HEK293 (cell line): ENCODE measurements at regions not wholly inside any gene's neighbourhood (a gene's known extent, or its start where the extent isn't known, plus 50 kb on each side); places are given as distances from the start of the nearest gene placed in this dataset.

Experiments used
- CTCF ChIA-PET: fragments of 350-600 bp; formaldehyde crosslinking; extraction: SDS; loops from one replicate; lab custom pipeline; 2021; ENCODE audit warnings: antibody characterized with exemption; lab: Yijun Ruan, JAX
- POLR2A ChIA-PET: fragments of 300-600 bp; formaldehyde crosslinking; extraction: SDS; loops from one replicate; lab custom pipeline; 2020; ENCODE audit warnings: antibody characterized with exemption, inconsistent platforms; lab: Yijun Ruan, JAX
- H3K27ac ChIP-seq: fragments of 200-500 bp; sonication (Bioruptor generic); 2 replicates; pipeline ENCODE4 v1.5.1; 2014; ENCODE audit warnings: low read depth, low read length, control low read depth, inconsistent platforms; ENCODE audit errors: extremely low read depth
- H3K36me3 ChIP-seq, 2 experiments: fragments of 200-500 bp in 1 of 2; sonication (Bioruptor generic) in 1 of 2; 1 replicate in 1 of 2; 2 replicates in 1 of 2; pipeline ENCODE4 v1.5.1; 2014 to 2017; ENCODE audit warnings: inconsistent platforms in 2 of 2, low read length in 2 of 2; ENCODE audit not compliant: control insufficient read depth in 2 of 2, insufficient read depth in 1 of 2
- H3K4me1 ChIP-seq: fragments of 200-500 bp; sonication (Bioruptor generic); 2 replicates; pipeline ENCODE4 v1.5.1; 2014; ENCODE audit warnings: mild to moderate bottlenecking, low read length, inconsistent platforms; ENCODE audit not compliant: control insufficient read depth, insufficient read depth
- H3K4me3 ChIP-seq: 2 replicates; pipeline ENCODE4 v1.5.1; 2011; ENCODE audit warnings: low read depth, mild to moderate bottlenecking, control low read depth, low read length, moderate library complexity
- H3K9me3 ChIP-seq: fragments of 200-500 bp; sonication (Bioruptor generic); 2 replicates; pipeline ENCODE4 v1.5.1; 2014; ENCODE audit warnings: low read depth, low read length, inconsistent platforms; ENCODE audit not compliant: control insufficient read depth, insufficient read depth
- AEBP2 ChIP-seq: fragments of 450-650 bp; formaldehyde crosslinking; IDR thresholded peaks from 2 replicates; pipeline ENCODE4 v1.5.1; 2016; ENCODE audit warnings: missing biosample characterization, missing genetic modification characterization, borderline replicate concordance
- CTCF ChIP-seq: fragments of 450-650 bp; formaldehyde crosslinking; IDR thresholded peaks from 2 replicates; pipeline ENCODE4 v1.5.1; 2016; ENCODE audit warnings: missing biosample characterization, missing genetic modification characterization
- GLI4 ChIP-seq: fragments of 450-650 bp; formaldehyde crosslinking; IDR thresholded peaks from 2 replicates; pipeline ENCODE4 v1.5.1; 2016; ENCODE audit warnings: missing biosample characterization, missing genetic modification characterization
- HOXD13 ChIP-seq: sonication (generic); formaldehyde crosslinking; IDR thresholded peaks from 2 replicates; pipeline ENCODE4 v1.8.0; 2022; ENCODE audit warnings: missing genetic modification reagents, borderline replicate concordance
- OSR2 ChIP-seq: fragments of 450-650 bp; formaldehyde crosslinking; IDR thresholded peaks from 2 replicates; pipeline ENCODE4 v1.5.1; 2016; ENCODE audit warnings: missing biosample characterization, missing genetic modification characterization
- YY1 ChIP-seq: fragments of 450-650 bp; formaldehyde crosslinking; IDR thresholded peaks from 2 replicates; pipeline ENCODE4 v1.5.1; 2018; ENCODE audit warnings: missing biosample characterization, missing genetic modification characterization
- ZBTB49 ChIP-seq: fragments of 450-650 bp; formaldehyde crosslinking; IDR thresholded peaks from 2 replicates; pipeline ENCODE4 v1.5.1; 2016; ENCODE audit warnings: missing biosample characterization, missing genetic modification characterization, low read depth
- ZEB2 ChIP-seq: fragments of 450-650 bp; formaldehyde crosslinking; IDR thresholded peaks from 2 replicates; pipeline ENCODE4 v1.5.1; 2016; ENCODE audit warnings: missing biosample characterization, missing genetic modification characterization
- ZFHX2 ChIP-seq: fragments of 450-650 bp; formaldehyde crosslinking; conservative IDR thresholded peaks from 2 replicates; pipeline ENCODE4 v1.5.1; 2016; ENCODE audit warnings: missing biosample characterization, missing genetic modification characterization
- ZNF132 ChIP-seq: fragments of 450-650 bp; formaldehyde crosslinking; IDR thresholded peaks from 2 replicates; pipeline ENCODE4 v1.5.1; 2017; ENCODE audit warnings: missing biosample characterization, missing genetic modification characterization, borderline replicate concordance
- ZNF148 ChIP-seq: fragments of 450-650 bp; formaldehyde crosslinking; IDR thresholded peaks from 2 replicates; pipeline ENCODE4 v1.5.0; 2017; ENCODE audit warnings: missing biosample characterization, missing genetic modification characterization, borderline replicate concordance
- ZNF311 ChIP-seq: fragments of 450-650 bp; formaldehyde crosslinking; IDR thresholded peaks from 2 replicates; pipeline ENCODE4 v1.5.1; 2017; ENCODE audit warnings: missing biosample characterization, missing genetic modification characterization, borderline replicate concordance
- ZNF571 ChIP-seq: fragments of 450-650 bp; formaldehyde crosslinking; IDR thresholded peaks from 2 replicates; pipeline ENCODE4 v1.5.0; 2017; ENCODE audit warnings: missing biosample characterization, missing genetic modification characterization
- ZNF623 ChIP-seq: fragments of 450-650 bp; formaldehyde crosslinking; IDR thresholded peaks from 2 replicates; pipeline ENCODE4 v1.5.1; 2016; ENCODE audit warnings: missing biosample characterization, missing genetic modification characterization
- ZNF660 ChIP-seq: fragments of 450-650 bp; IDR thresholded peaks from 2 replicates; pipeline ENCODE4 v1.5.1; 2018; ENCODE audit warnings: missing biosample characterization, mild to moderate bottlenecking, missing genetic modification characterization
- ZNF692 ChIP-seq: fragments of 450-650 bp; formaldehyde crosslinking; IDR thresholded peaks from 2 replicates; pipeline ENCODE4 v1.5.1; 2016; ENCODE audit warnings: missing biosample characterization, missing genetic modification characterization
- ZNF701 ChIP-seq: fragments of 450-650 bp; formaldehyde crosslinking; IDR thresholded peaks from 2 replicates; pipeline ENCODE4 v1.5.1; 2016; ENCODE audit warnings: missing biosample characterization, missing genetic modification characterization
- ZSCAN5A ChIP-seq: fragments of 450-650 bp; formaldehyde crosslinking; IDR thresholded peaks from 2 replicates; pipeline ENCODE4 v1.5.1; 2016; ENCODE audit warnings: missing biosample characterization, missing genetic modification characterization
- ZXDB ChIP-seq: fragments of 450-650 bp; formaldehyde crosslinking; IDR thresholded peaks from 2 replicates; pipeline ENCODE4 v1.5.1; 2016; ENCODE audit warnings: missing biosample characterization, missing genetic modification characterization

- TF ChIP-seq ZEB2 (tag by site-specific recombination) (no peak), ZNF132 (no peak), ZNF660 (tag by site-specific recombination) (no peak), GLI4 (tag by site-specific recombination) (no peak), ZNF571 (tag by site-specific recombination) (no peak), HOXD13 (CRISPR knock-in tag) (no peak), CTCF (tag by site-specific recombination) (no peak), ZXDB (tag by site-specific recombination) (no peak), ZNF623 (tag by site-specific recombination) (no peak), ZSCAN5A (tag by site-specific recombination) (no peak), ZNF692 (tag by site-specific recombination) (no peak), ZFHX2 (tag by site-specific recombination) (no peak), ZNF701 (tag by site-specific recombination) (no peak)
- Histone ChIP-seq H3K27ac (no peak overlapping the region), H3K4me3 (no peak overlapping the region), H3K4me1 (no peaks in the 10 kb centered on the region), H3K9me3 (no peaks in the 10 kb centered on the region), H3K36me3 (no peaks in the 10 kb centered on the region)
- POLR2A ChIA-PET: no interaction called here
- CTCF ChIA-PET: no interaction called here
Measured at GRCh38 chr3:152120601-152121269, 148.0 kb upstream of the MBNL1 start.

- TF ChIP-seq ZBTB49 (tag by site-specific recombination) (no peak), YY1 (no peak)
- CTCF ChIA-PET: no interaction called here
- Histone ChIP-seq H3K36me3 (no peaks in the 10 kb centered on the region), H3K9me3 (no peaks in the 10 kb centered on the region), H3K27ac (no peak overlapping the region), H3K4me3 (no peak overlapping the region), H3K4me1 (no peaks in the 10 kb centered on the region)
- POLR2A ChIA-PET: no interaction called here
Measured at GRCh38 chr3:152121270-152121636, 147.5 kb upstream of the MBNL1 start.

- H3K4me1 ChIP-seq: no peaks in the 10 kb centered on the region
- TF ChIP-seq ZNF148 (tag by site-specific recombination) (no peak), OSR2 (no peak), ZNF132 (no peak), ZNF311 (tag by site-specific recombination) (no peak), ZNF660 (tag by site-specific recombination) (no peak), AEBP2 (tag by site-specific recombination) (no peak)
- TF ChIP-seq, all 188 proteins: peak for 0
- no peak overlapping the region for H3K27ac ChIP-seq
- H3K4me3 ChIP-seq: no peak overlapping the region
- H3K36me3 ChIP-seq: no peaks in the 10 kb centered on the region
- no peaks in the 10 kb centered on the region for H3K9me3 ChIP-seq
- ChIA-PET POLR2A (no interaction called here), CTCF (no interaction called here)
Measured at GRCh38 chr3:152122851-152123250, 145.9 kb upstream of the MBNL1 start.
